ENCODE measurements at regions not wholly inside any gene's neighbourhood (a gene's known extent, or its start where the extent isn't known, plus 50 kb on each side); places are given as distances from the start of the nearest gene placed in this dataset.

DNA sequence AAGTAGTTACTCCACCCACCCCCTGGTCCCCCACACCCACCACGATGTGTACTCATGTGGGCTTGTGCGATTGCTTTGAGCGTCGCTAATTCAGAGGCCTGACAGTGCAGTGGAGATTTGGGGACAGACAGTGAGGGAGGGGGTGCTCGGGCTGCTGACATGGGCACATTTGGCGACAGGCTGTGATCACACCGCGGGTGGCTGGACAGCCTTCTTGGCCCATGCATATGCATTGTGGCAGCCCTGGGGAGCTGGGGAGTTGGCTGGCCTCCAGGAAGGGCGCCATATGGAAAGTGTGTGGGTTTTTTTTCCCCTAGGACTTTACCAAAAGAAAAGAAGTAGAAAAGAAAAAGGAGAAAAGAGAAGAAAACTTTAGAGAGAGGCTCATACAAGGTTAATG is 275.5 kb upstream of the N4BP1 start:
- Histone ChIP-seq H3K27me3 (ENCODE audit: control insufficient read depth, insufficient read depth, low read length) (no peaks in the 10 kb centered on the region), H3K27ac (ENCODE audit: low read length) (no peak overlapping the region), H3K36me3 (ENCODE audit: control insufficient read depth, insufficient read depth, low read length) (no peaks in the 10 kb centered on the region), H3K4me3 (ENCODE audit: low read length) (no peak overlapping the region), H3K9me3 (ENCODE audit: control insufficient read depth, low read depth, low read length) (no peaks in the 10 kb centered on the region), H3K4me1 (ENCODE audit: control insufficient read depth, insufficient read depth, low read length) (no peaks in the 10 kb centered on the region)
- DNase-seq, result no peak
- WGBS (ENCODE audit: insufficient coverage, low lambda C conversion rate), result no CpG with 5 or more reads among the region's 9 CpGs

DNA sequence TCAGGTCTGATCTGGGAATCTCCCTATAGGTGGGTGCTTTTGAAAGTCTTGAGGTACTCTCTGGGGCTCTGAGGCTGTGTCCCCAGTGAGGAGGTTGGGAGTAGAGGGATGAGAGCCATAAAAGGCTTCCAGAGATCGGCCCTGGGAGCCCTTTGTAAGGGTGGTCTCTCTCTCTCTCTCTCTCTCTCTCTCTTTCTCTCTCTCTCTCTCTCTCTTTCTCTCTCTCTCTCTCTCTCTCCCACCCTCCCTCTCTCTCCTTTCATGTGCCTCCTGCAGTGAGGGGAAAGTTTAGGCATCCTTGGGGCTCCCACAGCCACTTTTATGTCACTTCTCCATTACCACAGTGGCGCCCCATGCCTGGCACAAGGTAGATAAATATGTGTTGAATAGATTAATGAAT is 271.3 kb upstream of the N4BP1 start:
- Histone ChIP-seq H3K4me1 (ENCODE audit: control insufficient read depth, insufficient read depth, low read length) (no peaks in the 10 kb centered on the region), H3K27me3 (ENCODE audit: control insufficient read depth, insufficient read depth, low read length) (peaks cover 6% of the 10 kb centered on the region), H3K9me3 (ENCODE audit: control insufficient read depth, low read depth, low read length) (no peaks in the 10 kb centered on the region), H3K36me3 (ENCODE audit: control insufficient read depth, insufficient read depth, low read length) (no peaks in the 10 kb centered on the region), H3K4me3 (ENCODE audit: low read length) (no peak overlapping the region), H3K27ac (ENCODE audit: low read length) (no peak overlapping the region)
- DNase-seq, result no peak
- no CpG with 5 or more reads among the region's 2 CpGs for WGBS (ENCODE audit: insufficient coverage, low lambda C conversion rate)

GRCh38 chr16:48879223-48880122 is 269.5 kb upstream of the N4BP1 start:
- no peaks in the 10 kb centered on the region for H3K36me3 ChIP-seq (ENCODE audit: control insufficient read depth, insufficient read depth, low read length)
- DNase-seq, result no peak
- no peaks in the 10 kb centered on the region for H3K9me3 ChIP-seq (ENCODE audit: control insufficient read depth, low read depth, low read length)
- H3K27me3 ChIP-seq (ENCODE audit: control insufficient read depth, insufficient read depth, low read length), result peaks cover 6% of the 10 kb centered on the region
- no peaks in the 10 kb centered on the region for H3K4me1 ChIP-seq (ENCODE audit: control insufficient read depth, insufficient read depth, low read length)
- no peak overlapping the region for H3K27ac ChIP-seq (ENCODE audit: low read length)
- no peak overlapping the region for H3K4me3 ChIP-seq (ENCODE audit: low read length)
- WGBS (ENCODE audit: insufficient coverage, low lambda C conversion rate), result 0% methylated on average over 1 of the region's 14 CpGs

GRCh38 chr16:48877946-48878345 is 268.0 kb upstream of the N4BP1 start:
- no peaks in the 10 kb centered on the region for H3K36me3 ChIP-seq (ENCODE audit: control insufficient read depth, insufficient read depth, low read length)
- no peak overlapping the region for H3K4me3 ChIP-seq (ENCODE audit: low read length)
- H3K27ac ChIP-seq (ENCODE audit: low read length), result no peak overlapping the region
- peaks cover 6% of the 10 kb centered on the region for H3K27me3 ChIP-seq (ENCODE audit: control insufficient read depth, insufficient read depth, low read length)
- H3K9me3 ChIP-seq (ENCODE audit: control insufficient read depth, low read depth, low read length), result no peaks in the 10 kb centered on the region
- H3K4me1 ChIP-seq (ENCODE audit: control insufficient read depth, insufficient read depth, low read length), result no peaks in the 10 kb centered on the region
- no peak for DNase-seq
- WGBS (ENCODE audit: insufficient coverage, low lambda C conversion rate), result no CpG with 5 or more reads among the region's 3 CpGs

GRCh38 chr16:48870141-48870540 is 260.2 kb upstream of the N4BP1 start:
- H3K4me1 ChIP-seq (ENCODE audit: control insufficient read depth, insufficient read depth, low read length), result no peaks in the 10 kb centered on the region
- no peaks in the 10 kb centered on the region for H3K36me3 ChIP-seq (ENCODE audit: control insufficient read depth, insufficient read depth, low read length)
- no peaks in the 10 kb centered on the region for H3K9me3 ChIP-seq (ENCODE audit: control insufficient read depth, low read depth, low read length)
- no peak overlapping the region for H3K27ac ChIP-seq (ENCODE audit: low read length)
- H3K4me3 ChIP-seq (ENCODE audit: low read length), result no peak overlapping the region
- no peak for DNase-seq
- WGBS (ENCODE audit: insufficient coverage, low lambda C conversion rate), result 86% methylated on average over 1 of the region's 2 CpGs
- H3K27me3 ChIP-seq (ENCODE audit: control insufficient read depth, insufficient read depth, low read length), result no peaks in the 10 kb centered on the region

DNA sequence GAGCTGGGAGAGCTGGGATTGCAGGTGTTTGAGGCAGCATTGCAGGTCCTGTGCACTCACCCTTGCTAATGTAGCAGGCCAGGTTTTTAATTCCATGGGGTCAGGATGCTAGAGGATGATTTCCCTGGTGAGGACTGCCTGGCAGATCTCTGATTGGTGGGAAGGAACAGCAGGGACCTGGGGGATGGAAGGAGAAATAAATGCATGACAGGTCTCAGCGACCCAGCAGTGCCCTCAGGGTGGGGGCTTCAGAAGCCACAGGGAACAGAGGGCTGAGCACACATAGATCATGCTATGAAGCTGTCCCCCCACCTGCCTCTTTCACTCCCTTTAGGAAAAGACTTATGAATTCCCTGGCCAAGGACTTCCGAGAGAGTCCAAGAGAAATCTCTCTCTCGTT is 255.5 kb upstream of the N4BP1 start:
- no peak overlapping the region for H3K4me3 ChIP-seq (ENCODE audit: low read length)
- H3K36me3 ChIP-seq (ENCODE audit: control insufficient read depth, insufficient read depth, low read length), result no peaks in the 10 kb centered on the region
- no peaks in the 10 kb centered on the region for H3K4me1 ChIP-seq (ENCODE audit: control insufficient read depth, insufficient read depth, low read length)
- no peaks in the 10 kb centered on the region for H3K9me3 ChIP-seq (ENCODE audit: control insufficient read depth, low read depth, low read length)
- no peaks in the 10 kb centered on the region for H3K27me3 ChIP-seq (ENCODE audit: control insufficient read depth, insufficient read depth, low read length)
- H3K27ac ChIP-seq (ENCODE audit: low read length), result no peak overlapping the region
- DNase-seq, result no peak
- WGBS (ENCODE audit: insufficient coverage, low lambda C conversion rate), result no CpG with 5 or more reads among the region's 3 CpGs

DNA sequence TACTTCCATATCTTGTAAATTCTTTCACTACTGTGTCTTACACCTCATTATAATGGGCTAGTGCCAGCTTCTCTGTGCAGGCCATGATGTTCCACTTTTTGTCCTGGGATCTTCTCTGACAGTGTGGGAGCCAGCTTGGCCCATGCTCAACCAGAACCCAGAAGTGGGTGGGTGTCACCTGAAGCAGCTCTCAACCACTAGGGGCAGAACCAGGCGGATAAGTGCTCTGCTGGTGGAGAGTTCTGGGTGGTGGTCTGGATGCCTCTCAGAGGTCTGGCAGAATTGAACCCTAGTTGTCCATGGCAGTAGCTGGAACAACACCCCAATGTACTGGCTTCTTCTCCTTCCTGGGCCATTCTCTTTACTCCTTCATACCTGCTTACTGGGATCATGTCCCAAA is 254.1 kb upstream of the N4BP1 start:
- no peaks in the 10 kb centered on the region for H3K27me3 ChIP-seq (ENCODE audit: control insufficient read depth, insufficient read depth, low read length)

DNA sequence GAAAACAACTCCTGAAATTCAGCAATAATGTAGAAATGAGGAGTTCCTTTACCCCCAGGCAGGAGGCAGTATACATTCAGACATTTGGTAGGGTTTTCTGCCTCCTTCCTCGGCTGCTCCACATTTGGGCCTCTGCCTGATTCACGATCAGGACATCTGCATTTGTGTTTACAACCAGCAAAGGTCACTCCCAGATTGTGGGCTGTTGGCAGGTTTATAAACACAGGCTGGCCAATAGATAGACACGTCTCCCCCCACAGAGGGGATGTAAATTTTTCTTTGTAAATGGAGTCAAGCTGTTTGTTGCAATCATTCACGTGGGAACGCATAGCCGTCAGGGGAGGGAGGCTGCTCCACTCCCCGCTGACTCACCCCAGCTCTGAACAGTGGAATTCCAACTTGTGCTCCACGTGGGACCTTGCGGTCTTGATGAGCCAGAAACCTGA is 252.1 kb upstream of the N4BP1 start:
- Histone ChIP-seq H3K36me3 (ENCODE audit: control insufficient read depth, insufficient read depth, low read length) (no peaks in the 10 kb centered on the region), H3K27me3 (ENCODE audit: control insufficient read depth, insufficient read depth, low read length) (no peaks in the 10 kb centered on the region), H3K9me3 (ENCODE audit: control insufficient read depth, low read depth, low read length) (no peaks in the 10 kb centered on the region), H3K4me3 (ENCODE audit: low read length) (no peak overlapping the region), H3K4me1 (ENCODE audit: control insufficient read depth, insufficient read depth, low read length) (no peaks in the 10 kb centered on the region), H3K27ac (ENCODE audit: low read length) (no peak overlapping the region)
- no CpG with 5 or more reads among the region's 9 CpGs for WGBS (ENCODE audit: insufficient coverage, low lambda C conversion rate)
- no peak for DNase-seq

More for the DNA sequence above, 254.1 kb upstream of the N4BP1 start:
- Histone ChIP-seq H3K4me3 (ENCODE audit: low read length) (no peak overlapping the region), H3K36me3 (ENCODE audit: control insufficient read depth, insufficient read depth, low read length) (no peaks in the 10 kb centered on the region), H3K4me1 (ENCODE audit: control insufficient read depth, insufficient read depth, low read length) (no peaks in the 10 kb centered on the region), H3K9me3 (ENCODE audit: control insufficient read depth, low read depth, low read length) (no peaks in the 10 kb centered on the region), H3K27ac (ENCODE audit: low read length) (no peak overlapping the region)
- WGBS (ENCODE audit: insufficient coverage, low lambda C conversion rate), result no CpG with 5 or more reads among the region's 1 CpG
- no peak for DNase-seq

- H3K9me3 ChIP-seq (ENCODE audit: control insufficient read depth, low read depth, low read length), result no peaks in the 10 kb centered on the region
- no peaks in the 10 kb centered on the region for H3K36me3 ChIP-seq (ENCODE audit: control insufficient read depth, insufficient read depth, low read length)
- H3K4me3 ChIP-seq (ENCODE audit: low read length), result no peak overlapping the region
- H3K27me3 ChIP-seq (ENCODE audit: control insufficient read depth, insufficient read depth, low read length), result no peaks in the 10 kb centered on the region
- WGBS (ENCODE audit: insufficient coverage, low lambda C conversion rate), result 100% methylated on average over 1 of the region's 1 CpG
- H3K27ac ChIP-seq (ENCODE audit: low read length), result no peak overlapping the region
- DNase-seq, result no peak
- no peaks in the 10 kb centered on the region for H3K4me1 ChIP-seq (ENCODE audit: control insufficient read depth, insufficient read depth, low read length)
These were observed 250.4 kb upstream of the N4BP1 start for GRCh38 chr16:48860341-48860740.

DNA sequence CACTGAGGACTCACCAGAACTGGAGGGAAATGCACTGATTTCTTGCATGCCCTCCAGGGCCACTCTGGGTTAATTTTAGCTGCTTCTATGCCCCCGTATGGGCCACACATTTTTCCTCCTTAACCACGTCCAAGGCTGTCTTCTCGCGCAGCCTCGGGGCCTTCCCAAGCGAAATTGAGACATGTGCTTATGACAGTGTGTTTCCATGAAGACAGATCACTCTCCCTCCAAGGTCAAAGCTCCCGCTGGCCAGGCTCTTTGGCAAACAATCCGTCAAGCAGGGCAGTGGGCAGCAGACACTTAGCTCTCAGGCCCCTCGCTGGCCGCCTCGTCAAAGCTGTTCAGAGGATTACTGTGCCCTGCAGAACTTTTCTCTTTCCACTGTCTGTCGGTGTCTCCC is 243.0 kb upstream of the N4BP1 start:
- no peaks in the 10 kb centered on the region for H3K4me1 ChIP-seq (ENCODE audit: control insufficient read depth, insufficient read depth, low read length)
- H3K36me3 ChIP-seq (ENCODE audit: control insufficient read depth, insufficient read depth, low read length), result no peaks in the 10 kb centered on the region
- H3K27ac ChIP-seq (ENCODE audit: low read length), result no peak overlapping the region
- no CpG with 5 or more reads among the region's 12 CpGs for WGBS (ENCODE audit: insufficient coverage, low lambda C conversion rate)
- DNase-seq, result no peak
- no peaks in the 10 kb centered on the region for H3K9me3 ChIP-seq (ENCODE audit: control insufficient read depth, low read depth, low read length)
- H3K4me3 ChIP-seq (ENCODE audit: low read length), result no peak overlapping the region
- H3K27me3 ChIP-seq (ENCODE audit: control insufficient read depth, insufficient read depth, low read length), result no peaks in the 10 kb centered on the region

GRCh38 chr16:48852458-48852857 is 242.5 kb upstream of the N4BP1 start:
- DNase-seq, result no peak
- H3K27ac ChIP-seq (ENCODE audit: low read length), result no peak overlapping the region
- no peak overlapping the region for H3K4me3 ChIP-seq (ENCODE audit: low read length)
- H3K36me3 ChIP-seq (ENCODE audit: control insufficient read depth, insufficient read depth, low read length), result no peaks in the 10 kb centered on the region
- no peaks in the 10 kb centered on the region for H3K4me1 ChIP-seq (ENCODE audit: control insufficient read depth, insufficient read depth, low read length)
- no CpG with 5 or more reads among the region's 6 CpGs for whole genome bisulfite sequencing (ENCODE audit: insufficient coverage, low lambda C conversion rate)
- no peaks in the 10 kb centered on the region for H3K27me3 ChIP-seq (ENCODE audit: control insufficient read depth, insufficient read depth, low read length)
- H3K9me3 ChIP-seq (ENCODE audit: control insufficient read depth, low read depth, low read length), result no peaks in the 10 kb centered on the region

Data from large intestine (tissue), 3 donors.